Smooth muscle cell of the brain vasculature (primary cell): ENCODE measurements at regions not wholly inside any gene's neighbourhood (a gene's known extent, or its start where the extent isn't known, plus 50 kb on each side); places are given as distances from the start of the nearest gene placed in this dataset.

Source experiments
- DNase-seq: peaks from one replicate; pipeline ENCODE4 v3.0.0-alpha.2; 2012; ENCODE audit warnings: low read depth, low spot score

DNA sequence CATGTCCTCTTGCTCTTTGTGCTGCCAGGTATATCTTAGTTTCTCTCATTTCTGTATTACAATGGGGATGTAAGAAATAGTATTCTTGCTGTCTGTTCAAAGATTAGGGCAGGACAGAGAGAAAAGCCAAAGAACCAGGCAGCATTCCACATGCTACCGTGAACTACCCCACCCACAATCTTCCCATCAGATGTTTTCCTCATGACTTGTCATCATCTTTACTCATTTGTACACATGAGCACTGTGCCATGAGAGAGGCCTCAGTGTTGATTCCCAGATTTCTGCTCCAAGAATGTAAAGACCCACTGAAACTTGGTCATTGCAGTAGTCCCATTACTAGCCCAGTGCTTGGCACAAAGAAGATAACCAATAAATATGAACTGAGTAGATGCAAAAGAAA is 354.6 kb upstream of the RASGEF1B start:
- no peak for DNase-seq

DNA sequence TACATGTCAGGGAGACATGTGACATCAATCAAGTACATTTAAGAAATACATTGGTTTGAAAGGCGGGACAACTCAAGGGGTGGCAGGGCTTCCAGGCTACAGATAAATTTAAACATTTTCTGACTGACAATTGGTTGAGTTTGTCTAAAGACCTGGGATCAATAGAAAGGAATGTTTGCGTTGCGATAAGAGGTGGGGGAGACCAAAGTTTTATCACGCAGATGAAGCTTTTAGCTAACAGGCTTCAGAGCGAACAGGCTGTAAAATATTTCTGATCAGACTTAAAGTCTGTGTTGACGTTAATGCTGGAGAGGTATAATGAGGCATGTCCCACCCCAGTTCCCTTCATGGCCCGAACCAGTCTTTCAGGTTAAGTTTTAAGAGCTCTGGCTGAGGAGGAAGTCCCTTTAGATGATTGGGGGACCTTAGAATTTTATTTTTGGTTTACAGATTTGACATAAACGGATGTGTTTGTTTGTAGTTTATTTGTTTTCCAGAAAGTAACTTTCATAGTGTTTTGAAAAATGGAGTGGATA is 346.7 kb upstream of the RASGEF1B start:
- no peak for DNase-seq

DNA sequence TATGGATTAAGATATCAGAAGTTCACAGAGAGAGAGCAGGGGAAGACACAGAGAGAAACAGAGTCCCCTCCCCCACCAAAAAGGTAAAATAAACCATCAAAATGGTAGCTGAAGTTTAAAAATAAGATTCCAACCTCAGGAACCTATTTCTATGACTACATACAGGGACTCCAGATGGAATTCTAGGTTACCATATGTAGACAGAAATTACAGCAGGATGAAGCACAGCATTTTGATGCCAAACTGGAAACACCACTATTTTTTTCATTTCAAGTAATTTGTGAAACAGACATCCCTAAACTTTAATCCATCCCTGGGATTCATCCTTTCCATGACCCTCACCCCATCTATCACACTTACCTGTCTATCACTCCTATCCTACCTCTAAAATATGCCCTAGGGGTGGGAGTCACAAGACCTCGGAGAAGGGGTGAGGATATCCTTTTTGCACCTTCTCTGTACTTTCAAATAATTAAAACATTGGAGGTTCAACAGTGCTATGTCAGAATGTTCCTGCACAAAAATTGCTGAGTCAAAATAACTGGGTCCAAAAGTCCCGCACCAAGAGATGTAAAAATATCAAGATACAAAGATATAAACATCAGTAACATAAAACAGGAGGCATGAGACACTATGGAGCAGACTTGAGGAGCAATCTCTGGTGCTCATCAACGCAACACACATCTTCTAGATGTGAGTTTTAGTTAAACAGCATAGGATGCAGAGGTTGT is 344.5 kb upstream of the RASGEF1B start:
- no peak for DNase-seq

DNA sequence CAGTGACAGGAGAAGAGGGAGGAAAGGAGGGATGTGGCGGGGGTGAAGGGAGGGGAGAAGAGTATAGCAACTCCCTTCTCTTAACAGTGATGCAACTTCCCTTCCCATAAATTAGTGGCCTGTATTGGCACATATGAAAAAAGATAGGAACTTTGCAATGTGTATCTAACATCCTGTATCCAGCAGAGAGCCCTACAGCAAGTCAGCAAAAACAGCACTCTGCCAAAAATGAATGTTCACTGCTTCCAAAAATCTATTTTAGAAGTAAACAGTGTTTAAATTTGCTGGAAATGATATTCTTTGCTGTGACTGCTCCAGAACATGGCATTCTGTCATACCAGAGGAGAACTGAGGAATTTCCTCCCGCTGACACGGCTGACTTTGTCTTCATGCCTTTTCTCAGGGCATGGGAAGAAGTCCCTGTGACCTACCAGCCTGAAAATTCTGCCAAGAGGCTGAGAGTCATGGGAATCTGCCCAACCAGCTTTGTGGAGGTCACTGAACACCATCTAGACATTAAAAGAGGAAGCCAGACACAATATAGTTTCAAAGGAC is 343.4 kb upstream of the RASGEF1B start:
- DNase-seq: no peak

DNA sequence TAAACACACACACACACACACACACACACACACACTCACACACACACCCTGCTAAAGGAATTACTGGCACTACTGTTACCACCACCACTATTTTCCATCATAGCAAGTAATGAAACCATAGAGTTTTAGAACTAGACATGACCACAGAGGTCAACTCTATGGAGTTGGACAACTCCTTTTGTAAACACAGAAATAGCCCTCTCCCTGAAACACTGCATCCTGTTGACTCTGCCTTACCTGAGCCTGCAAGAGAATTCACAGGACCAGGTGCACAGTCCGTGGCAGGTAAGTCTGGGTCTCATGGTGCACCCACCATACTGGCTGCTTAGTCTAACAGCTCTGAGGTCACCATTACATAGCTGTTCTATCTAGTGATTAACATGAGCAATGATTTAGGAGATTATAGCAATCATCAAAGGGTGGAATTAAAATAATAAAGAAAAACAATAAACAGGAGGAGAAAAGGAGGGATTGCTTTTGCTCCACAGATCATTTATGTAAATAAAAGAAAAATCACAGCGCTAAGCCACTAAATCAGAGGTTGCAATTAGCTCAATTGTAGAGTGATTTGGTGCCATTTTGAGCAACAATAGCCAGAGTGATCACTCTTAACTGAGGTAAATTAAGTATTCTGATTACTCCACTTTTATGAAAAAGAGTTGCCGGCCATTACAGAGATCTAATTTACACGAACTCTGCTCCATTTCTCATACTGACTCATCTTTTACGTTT is 340.0 kb upstream of the RASGEF1B start:
- no peak for DNase-seq

DNA sequence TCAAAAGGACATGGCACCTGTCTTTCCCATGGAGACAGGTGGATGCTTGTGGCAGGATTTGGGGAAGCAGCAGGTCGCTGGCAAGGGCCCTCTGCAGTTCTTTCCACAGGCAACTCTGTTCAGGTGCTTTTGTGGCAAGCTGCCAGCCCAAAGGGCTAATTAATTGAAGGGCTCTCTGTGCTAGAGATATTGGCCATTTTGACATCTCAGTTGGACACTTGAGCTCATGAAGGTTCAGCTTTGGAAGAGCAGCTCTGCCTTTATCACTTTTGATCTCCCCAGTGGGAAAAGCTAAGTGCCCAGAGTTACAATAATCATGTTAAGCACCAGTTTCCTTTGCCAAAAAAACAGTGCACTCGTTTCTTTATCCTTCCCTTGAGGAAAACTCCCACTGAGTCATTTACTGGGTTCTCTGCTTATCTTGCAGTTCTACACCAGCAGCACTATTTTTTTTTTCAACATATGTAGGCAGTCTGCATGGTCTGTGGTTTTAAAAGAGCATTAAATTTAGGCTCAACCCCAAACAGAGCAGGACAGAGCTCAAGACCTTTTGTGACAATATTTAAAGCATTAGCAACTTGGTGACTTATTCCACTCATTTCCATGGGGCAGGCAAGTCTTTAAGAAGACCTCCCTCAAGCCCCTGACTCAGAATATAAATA is 336.4 kb upstream of the RASGEF1B start:
- no peak for DNase-seq

DNA sequence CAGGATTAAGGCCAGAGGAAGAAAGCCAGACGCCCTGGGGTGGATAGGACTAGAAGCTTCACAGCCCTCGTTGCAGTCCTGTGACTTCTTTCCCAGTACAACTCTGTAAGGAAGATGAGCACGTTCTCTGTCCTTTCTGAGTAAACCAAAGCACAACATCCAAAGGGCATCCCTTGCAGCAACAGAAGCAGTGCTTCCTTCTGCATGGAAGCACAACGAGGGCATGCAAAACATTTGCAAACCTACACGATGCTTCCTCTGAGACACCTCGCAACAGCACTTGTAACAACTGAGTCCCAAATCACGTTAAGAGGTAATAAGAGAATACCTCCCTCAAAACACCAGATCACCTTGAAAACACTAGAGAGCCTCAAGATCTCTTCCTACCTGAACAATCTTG is 335.7 kb upstream of the RASGEF1B start:
- no peak for DNase-seq

DNA sequence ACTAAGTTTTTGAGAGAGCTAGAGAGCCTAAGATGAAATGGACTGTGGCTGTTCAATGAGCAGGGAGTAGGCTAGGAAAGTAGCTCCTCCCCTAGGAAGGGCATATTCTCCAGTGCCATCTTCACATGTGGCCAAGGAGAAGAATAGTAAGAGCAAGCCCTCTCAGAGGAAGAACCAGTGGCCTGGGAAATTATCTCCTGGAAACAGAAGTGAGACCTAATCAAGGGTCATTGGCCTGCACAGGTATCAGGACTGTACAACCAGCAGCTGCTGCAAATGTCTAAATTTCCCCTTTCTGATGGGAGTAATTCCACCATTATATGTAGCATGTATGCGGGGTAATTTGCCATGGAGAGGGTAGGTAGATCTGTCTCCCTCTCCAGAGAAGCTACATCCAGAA is 334.8 kb upstream of the RASGEF1B start:
- no peak for DNase-seq

DNA sequence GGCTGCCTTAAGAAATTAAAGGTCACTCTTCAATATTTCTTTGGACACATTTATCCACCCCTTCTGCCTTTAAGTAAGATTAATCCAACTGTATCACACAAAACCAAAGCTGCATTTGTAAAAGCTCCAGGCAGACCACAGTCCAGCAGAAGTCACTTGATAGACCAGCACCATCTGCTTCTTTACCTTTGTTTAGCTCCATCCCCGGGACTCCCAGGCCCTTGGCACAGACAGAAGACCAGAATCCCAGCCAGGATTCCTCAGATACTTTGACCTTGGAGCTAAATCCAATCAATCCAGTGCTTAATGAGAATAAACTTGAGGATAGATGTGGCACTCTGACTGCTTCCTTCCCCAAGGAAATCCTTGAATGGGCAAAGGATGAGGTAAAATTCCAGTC is 333.1 kb upstream of the RASGEF1B start:
- DNase-seq: no peak

DNA sequence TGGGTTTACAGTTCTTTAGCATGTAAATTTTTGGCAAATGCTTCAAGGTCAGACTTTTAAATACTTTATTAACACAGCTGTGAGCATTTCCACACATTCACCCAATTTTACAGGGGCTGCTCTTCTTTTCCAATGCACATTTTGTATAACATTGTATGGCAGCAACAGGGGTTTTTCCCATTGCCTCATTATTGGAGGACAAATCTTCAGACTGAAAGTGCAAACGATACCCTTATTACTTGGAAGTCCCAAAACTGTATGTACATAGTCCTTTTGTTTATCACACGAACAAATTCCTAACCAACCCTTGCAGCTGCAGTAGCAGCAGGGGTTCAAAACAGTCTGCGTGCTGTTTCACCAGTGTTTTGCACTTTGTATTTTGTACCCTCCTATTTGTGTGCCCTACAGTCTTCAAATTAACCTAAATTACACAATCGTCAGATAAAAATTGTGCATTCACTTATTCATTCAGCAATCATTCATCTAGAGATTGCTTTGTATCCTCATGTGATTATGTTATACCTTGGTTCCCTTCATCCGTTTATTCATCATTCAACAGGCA is 330.7 kb upstream of the RASGEF1B start:
- no peak for DNase-seq

DNA sequence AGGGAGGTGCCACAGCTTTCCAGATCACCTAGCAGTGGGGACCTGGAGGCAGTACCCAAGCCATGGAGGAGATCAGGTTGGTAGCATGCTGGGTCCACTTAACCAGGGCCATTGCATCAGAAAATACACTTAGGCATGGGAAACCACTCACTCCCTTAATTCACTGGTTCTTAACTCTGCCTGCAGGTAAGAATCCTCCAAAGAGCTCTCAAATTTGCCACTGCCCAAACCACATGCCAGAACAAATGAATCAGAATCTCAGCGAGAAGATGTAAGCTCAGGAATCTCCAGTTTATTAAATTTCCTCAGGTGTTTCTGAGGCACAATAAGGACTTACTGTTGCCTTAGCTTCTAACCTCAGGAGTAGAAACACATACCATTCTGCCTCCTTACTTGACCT is 327.7 kb upstream of the RASGEF1B start:
- DNase-seq: no peak

DNA sequence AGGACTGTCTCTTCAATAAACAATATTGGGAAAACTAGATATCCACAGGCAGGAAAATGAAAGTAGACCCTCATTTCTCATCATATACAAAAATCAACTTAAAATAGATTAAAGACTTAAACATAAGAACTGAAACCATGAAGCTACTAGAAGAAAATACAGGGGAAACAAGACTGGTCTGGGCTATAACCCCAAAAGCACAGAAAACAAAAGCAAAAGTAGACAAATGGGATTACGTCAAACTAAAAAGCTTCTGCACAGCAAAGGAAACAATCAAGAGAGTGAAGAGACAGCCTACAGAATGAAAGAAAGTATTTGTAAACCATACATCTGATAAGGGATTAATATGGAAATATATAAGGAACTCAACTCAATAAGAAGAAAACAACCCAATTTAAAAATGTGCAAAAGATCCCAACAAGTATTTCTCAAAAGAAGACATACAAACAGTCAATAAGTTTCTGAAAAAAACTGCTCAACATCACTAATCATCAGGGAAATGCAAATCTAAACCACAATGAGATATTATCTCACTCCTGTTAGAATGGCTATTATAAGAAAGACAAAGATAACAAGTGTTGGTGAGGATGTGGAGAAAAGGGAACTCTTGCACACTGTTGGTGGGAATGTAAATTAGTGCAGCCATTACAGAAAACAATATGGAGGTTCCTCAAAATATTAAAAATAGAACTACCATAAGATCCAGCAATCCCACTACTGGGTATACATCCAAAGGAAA is 325.3 kb upstream of the RASGEF1B start:
- DNase-seq: no peak

DNA sequence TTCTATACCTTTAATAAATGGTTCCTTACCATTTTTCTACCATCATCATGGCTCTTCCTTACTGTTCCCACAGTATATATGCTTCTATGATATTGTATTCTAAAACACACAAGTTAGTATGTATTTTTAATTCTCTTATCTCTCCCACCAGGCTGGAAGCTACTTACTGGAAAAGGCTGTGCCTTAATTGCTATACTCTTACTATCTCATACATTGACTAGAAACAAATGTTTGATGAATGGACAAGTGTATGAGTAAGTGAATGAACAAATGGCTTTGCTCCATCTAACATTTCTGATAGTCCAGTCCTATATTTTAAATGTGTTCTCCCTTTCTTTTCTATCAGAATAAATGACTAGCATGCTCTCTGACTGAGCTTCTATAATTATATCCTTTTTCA is 320.8 kb upstream of the RASGEF1B start:
- DNase-seq: no peak

DNA sequence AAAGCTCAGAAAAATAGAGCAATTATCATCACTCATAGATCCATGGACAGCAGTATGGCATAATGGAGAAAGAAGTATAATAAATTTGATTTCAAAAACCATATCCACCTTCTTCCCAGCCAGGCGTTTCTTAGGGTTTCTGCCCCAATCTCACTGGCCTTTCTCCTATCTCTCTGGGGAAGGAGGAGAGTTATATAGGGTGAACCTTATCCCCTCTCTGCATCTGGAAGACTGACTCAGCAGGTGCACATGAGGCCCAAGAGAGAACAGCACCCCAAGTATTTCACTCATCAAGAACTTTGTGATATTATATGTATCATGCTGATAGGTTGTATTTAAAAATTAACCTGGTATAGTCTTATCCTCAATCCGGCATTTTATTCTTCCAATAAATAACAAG is 318.8 kb upstream of the RASGEF1B start:
- no peak for DNase-seq

DNA sequence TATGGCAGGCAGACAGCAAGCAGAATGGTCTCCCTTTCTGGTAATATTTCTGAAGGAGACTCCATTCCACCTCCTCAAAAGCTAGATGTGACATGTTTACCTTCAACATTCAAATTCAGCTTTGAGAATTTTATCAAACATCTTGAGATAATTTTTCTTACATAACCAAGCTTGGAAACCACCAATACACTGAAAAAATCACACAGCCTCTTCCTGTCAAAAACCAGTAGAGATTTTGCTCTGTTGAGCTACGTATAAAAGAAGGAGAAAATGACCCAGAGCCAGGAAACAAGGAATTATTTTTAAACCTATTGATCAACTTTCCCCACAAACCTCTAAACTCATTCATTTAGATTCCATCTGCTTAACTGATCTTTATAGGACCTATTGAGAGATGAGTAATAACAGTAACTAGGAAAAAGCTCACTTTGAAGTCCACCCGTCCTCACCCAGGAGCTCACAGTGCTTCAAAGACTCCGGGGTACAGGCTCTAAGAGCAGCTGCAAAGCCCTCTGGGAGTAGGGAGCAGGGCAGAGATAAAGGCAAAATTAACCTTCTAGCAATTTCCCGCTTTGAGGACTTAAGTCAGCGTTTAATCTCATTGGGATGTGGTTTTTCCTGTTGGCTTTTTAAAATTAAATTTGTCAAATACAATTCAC is 318.2 kb upstream of the RASGEF1B start:
- DNase-seq: no peak

DNA sequence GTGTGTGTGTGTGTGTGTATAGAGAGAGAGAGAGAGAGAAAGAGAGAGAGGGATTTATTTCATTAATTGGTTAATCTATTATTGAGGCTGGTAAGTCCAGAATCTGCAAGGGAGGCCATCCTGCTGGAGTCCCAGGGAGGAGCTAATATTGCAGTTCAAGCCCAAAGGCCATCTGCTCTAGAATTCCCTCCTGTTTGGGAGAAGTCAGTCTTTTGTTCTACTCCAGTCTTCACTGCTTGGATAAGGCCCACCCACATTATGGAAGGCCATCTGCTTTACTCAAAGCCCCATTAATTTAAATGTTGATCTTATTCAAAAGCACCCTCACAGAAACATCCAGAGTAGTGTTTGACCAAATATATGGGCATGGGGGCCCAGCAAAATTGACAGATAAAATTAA is 317.5 kb upstream of the RASGEF1B start:
- DNase-seq: no peak

DNA sequence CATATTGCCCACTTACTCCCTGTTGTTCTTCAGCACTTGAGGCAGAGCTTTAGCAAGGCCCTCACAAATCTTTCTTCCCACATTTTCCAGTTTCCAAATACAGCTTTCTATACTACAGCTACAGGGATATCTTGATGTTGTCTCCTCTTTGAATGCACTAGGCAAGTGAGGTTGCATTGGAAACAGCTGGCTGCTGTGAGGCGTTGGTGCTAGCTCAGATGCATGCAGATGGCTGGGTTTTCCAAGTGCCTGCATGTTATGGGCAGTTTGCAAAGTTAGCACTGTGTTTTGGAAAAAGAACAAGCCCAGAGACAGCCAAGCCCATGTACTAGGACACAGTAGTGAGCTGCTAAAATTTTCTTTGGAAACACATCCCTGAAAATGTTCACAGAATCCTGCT is 315.1 kb upstream of the RASGEF1B start:
- no peak for DNase-seq

DNA sequence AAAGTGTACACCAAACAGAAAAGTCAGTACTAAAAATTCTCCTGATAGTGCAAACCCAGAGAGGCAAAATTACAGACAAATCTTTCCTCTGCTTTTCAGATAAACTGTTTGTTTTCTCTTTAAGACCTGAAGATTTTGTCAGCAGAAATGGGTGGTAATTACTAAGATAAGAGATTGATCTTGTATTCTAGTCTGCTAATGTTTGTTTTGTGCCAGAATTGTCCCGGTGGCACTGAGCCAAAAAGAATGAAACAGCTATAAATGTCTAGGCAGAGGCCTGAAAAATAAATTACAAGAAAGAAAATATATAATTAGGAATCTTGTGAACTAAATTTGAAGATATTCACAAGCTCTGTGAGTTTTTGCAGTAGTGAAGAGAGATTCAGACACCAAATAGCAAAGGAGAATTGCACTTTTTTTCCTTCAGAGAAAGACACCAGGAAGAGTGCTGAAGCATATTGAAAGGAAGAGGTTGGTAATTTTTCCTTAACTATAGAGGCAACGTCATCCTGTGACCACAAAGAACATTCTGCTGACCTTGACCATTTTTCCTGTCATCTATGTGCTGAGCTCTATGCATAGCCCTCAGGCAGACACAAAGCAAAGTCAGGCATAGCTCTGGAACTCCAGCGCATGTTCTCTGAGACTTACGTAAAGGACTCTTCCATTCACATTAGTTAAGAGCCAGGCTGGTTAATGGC is 314.5 kb upstream of the RASGEF1B start:
- no peak for DNase-seq

DNA sequence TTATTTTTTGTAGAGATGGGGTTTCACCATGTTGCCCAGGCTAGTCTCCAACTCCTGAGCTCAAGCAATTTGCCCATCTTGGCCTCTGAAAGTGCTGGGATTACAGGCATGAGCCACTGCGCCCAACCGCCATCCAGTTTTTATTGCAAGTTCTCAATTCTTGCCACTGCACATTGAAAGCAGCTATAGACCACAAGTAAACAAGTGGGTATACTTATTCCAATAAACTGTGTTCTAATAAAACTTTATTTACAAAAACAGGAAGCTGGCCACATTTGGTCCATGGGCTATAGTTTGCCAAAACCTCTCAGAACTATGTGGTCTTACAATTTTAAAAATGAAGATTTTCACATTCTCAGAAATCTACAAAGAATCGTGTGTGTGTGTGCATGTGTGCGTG is 313.6 kb upstream of the RASGEF1B start:
- no peak for DNase-seq

DNA sequence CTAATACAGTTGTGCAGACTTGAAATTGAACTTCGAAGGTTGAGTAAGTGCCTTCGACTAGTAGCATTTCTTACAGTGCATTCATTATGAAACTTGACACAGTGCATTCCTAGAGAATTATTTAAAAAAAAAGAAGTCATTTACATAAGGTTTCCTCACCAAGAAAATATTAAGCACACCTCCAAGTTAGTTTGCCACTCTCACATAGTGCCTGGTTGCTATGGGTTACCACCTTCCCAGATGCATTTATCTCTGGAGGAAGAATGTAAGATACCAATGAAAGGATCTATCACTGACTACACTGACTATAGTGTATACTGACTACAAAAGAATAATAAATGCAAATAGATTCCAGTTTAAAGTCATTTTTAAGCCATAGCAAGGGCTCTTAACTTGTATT is 311.9 kb upstream of the RASGEF1B start:
- DNase-seq: no peak
